ENCODE measurements at regions not wholly inside any gene's neighbourhood (a gene's known extent, or its start where the extent isn't known, plus 50 kb on each side); places are given as distances from the start of the nearest gene placed in this dataset.

GRCh38 chr9:20289423-20290010, 332.8 kb downstream of the MLLT3 start:
- TF ChIP-seq POLR2A (IDR thresholded peaks at IDR 0.05; ENCODE audit: low read depth, low read length) (no peak), POLR2AphosphoS5 (IDR thresholded peaks at IDR 0.05; ENCODE audit: low read depth, low read length) (no peak), TAF1 (IDR thresholded peaks at IDR 0.05; ENCODE audit: low read depth, low read length) (no peak), SPI1 (IDR thresholded peaks at IDR 0.05; ENCODE audit: low read depth, low read length) (no peak)

Data from GM12891 (cell line).